ENCODE measurements at regions not wholly inside any gene's neighbourhood (a gene's known extent, or its start where the extent isn't known, plus 50 kb on each side); places are given as distances from the start of the nearest gene placed in this dataset.
"Not testable (repeated sequence)": the region's sequence is repeated elsewhere in the genome, so short reads cannot be mapped to it uniquely, and the experiment has no call there.

DNA sequence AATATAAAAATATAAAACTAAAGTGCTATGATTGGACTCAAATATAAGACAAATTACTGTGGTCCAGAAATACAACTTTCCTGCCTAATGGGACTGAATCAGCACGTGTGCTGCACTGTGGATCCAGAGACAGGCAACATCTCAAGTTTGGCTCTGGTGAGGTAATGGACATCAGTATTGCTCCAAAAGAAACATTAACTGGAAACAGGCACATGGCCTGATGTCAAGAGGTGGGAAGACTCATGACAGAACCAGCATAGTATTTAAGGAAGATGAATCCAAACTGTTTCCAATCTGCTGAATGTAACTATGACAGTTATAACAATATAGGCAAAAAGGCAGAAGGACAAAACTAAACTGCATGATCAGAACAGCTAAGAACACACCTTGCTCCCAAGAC is 354.6 kb downstream of the FSIP2 start:
- peak; percentile 35 for DNase-seq

DNA sequence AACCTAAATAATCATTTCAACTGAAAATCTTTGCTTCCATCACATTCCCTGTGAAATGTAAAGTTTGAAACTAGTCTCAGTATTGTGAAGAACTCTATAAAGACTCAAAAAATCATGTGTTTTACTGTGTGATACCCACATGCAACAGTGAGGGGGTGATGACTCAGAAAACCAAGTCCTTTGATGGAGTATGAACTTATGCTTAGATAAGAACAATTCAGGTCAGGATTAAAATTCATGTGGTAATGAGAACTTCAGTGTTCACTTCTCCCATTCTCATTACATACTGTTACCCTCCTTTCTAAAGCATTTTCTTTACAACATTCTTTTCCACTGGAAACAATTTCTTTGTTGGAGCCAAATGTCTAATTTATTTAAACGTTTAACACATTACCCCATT is 360.2 kb downstream of the FSIP2 start:
- no peak for DNase-seq

DNA sequence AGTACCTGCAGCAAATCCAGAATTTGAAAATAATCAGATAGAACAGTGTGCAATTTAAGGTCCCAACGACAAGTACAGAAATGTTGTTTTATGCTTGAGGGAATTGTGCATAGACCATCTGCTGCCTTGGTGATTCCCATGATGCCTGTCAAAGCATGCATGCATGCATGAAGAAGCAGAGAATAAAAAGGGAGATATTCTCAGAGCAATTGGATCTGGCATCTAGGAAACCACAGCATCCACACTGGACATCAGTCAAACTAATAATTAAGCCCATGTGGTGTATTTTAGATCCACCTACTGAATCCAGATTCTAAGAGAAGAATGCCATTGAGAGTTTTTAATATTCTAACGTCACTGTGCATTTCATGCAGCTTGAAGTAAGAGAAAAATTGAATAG is 361.2 kb downstream of the FSIP2 start:
- DNase-seq: no peak

GRCh38 chr2:186100636-186101035 is 362.0 kb downstream of the FSIP2 start:
- no peak for DNase-seq

DNA sequence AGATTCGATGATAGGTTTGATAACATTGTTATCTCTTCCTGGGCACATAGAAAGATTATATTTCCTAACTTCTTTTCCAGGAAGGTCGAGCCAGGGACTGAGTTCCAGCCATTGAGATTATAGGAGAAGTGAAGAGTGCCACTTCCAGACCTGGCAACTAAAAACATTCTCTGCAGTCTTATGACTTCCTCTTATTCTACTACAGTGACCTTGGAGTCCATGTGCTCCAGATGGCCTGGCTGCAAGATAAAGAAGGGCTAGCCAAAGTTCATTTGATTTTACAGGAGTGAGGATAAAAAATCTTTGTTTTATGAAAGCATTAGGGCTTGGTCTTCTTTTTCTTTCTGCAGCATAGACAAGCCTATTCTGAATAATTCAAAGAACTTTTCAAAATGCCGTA is 363.0 kb downstream of the FSIP2 start:
- DNase-seq: peak; percentile 34

DNA sequence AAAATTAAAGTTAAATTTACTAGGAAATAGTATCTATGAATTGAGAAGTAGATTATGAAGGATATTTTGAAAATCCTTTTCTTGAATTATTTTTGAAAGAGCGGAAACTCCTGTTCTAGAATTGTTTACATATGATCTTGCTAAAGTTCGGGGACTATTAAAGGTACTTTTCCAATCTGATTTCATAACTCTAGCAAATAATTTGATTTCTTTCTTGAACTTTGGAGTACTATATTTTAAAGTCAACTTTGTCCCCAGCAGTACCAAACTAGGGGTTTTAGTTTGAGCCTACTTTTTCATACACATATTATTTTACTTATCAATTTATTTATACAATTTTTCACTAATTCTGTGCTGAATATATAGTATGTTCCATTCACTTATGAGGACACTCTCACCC is 364.7 kb downstream of the FSIP2 start:
- DNase-seq: no peak

GRCh38 chr2:186105016-186105724 is 366.6 kb downstream of the FSIP2 start:
- no peak for DNase-seq

- no peak for DNase-seq
These were observed 369.9 kb downstream of the FSIP2 start for GRCh38 chr2:186108470-186108869.

DNA sequence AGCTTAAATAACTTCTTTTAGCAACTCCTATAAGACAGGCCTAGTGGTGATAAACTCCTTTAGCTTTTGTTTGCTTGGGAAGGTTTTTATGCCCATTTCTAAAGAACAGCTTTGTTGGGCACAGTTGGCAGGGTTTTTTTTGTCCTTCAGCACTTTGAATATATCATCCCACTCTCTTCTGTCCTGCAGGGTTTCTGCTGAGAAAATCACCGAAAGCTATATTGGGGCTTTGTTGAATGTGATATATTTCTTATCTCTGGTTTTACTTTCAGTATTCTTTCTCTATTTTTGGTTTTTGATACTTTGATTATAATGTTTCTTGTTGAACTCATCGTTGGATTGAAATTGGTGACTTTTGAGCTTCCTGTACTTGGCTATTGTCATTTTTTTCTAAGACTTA is 372.8 kb upstream of the ZC3H15 start:
- no peak for DNase-seq

DNA sequence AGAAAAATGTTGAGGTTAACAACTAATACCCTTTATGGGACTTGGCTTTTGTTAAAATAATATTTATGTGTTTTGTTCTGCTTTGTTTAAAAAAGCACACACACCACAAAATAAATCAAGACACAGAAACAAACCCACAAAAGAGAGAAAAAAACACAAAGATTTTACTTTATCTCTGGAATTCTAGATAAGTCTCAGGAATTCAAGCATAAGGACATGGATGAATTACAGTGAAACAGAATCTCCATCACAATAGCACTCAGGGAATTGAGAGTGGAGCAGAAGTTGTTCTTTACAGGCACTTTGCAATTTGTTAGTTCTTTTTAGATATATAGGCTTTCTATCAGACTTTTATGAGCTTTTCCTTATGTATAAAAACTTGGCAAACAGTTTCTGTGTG is 360.9 kb upstream of the ZC3H15 start:
- no peak for DNase-seq

GRCh38 chr2:186125625-186126024 is 360.4 kb upstream of the ZC3H15 start:
- DNase-seq: no peak

DNA sequence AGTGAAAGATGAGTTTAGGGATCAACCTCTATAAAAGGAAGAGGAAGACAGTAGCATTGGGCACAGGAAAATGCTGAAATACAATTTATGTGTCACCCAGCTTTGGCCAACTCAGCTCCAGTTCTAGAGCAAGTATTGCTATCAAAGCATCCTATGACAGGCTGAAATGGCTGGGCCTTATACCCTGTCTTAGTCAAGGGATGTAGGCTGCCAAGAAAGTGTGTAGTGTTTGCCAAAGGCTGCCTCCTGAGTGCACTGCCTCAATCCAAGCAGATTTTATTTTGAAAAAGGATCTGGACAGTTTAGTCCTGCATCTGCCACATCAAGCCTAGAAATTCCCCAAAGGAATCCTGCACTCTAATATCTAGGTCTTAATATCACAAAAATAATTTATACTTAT is 359.9 kb upstream of the ZC3H15 start:
- DNase-seq: no peak

GRCh38 chr2:186129767-186130581 is 356.1 kb upstream of the ZC3H15 start:
- no peak for DNase-seq

- no peak for DNase-seq
These were observed 355.1 kb upstream of the ZC3H15 start for GRCh38 chr2:186130748-186131641.

DNA sequence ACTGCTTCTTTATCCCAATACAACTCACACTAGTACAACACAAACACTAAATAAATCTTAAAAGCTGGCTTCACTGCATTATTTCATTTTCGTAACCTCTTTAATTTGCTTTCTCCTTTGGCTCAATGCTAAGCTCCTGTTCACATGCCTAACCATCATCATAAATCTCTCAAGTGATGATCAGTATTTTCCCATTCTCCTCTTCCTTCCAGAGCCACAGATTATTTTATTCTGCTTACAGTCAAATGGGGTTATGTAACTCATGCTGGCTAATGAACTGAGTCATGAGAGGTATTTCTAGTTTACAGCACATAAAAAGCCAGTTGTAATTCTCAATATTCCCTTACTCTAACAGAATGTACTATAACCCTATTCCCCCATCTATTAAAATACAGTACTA is 350.4 kb upstream of the ZC3H15 start:
- DNase-seq: no peak

- DNase-seq: no peak
These were observed 349.2 kb upstream of the ZC3H15 start for GRCh38 chr2:186136860-186137259.

DNA sequence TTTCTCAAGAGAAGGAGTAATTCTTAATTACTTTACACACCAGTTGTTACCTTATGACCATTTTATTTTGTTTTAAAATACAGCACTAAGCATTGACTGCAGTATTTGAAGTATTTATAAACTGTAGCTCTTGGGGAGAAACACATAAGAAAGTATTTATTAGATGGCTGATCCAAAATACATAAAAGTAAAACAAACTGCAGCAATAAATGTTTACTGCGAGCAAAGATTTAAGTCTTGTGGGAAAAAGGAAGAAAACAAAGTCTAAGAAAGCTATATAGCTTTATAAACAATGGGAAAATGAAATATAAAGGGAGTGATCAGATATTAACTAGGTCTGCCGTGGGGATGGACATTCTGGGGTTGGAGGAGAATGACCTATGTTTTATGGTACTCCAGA is 347.2 kb upstream of the ZC3H15 start:
- DNase-seq: no peak

- no peak for DNase-seq
These were observed 327.0 kb upstream of the ZC3H15 start for GRCh38 chr2:186159101-186159500.

GRCh38 chr2:186164325-186164724 is 321.7 kb upstream of the ZC3H15 start:
- DNase-seq: no peak

GRCh38 chr2:186170693-186171092 is 315.4 kb upstream of the ZC3H15 start:
- no peak for DNase-seq

DNA sequence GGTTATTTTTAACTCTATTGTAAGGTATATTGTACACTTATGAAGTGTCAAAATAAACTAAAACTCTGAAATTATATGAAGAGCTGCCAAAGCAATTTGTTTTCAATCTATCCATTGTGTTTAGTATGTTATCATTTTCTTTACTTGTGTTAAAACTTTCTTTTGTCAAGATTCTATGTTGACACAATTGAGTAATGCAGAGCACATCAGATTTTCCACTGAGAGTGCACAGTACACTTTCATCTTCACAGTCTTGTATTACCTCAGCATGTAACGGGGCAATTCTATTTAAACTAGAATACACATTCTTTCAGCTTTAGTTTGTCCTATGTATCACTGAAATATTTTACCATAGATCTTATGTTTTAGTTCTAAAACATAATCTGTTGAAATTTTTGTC is 304.4 kb upstream of the ZC3H15 start:
- no peak for DNase-seq

DNA sequence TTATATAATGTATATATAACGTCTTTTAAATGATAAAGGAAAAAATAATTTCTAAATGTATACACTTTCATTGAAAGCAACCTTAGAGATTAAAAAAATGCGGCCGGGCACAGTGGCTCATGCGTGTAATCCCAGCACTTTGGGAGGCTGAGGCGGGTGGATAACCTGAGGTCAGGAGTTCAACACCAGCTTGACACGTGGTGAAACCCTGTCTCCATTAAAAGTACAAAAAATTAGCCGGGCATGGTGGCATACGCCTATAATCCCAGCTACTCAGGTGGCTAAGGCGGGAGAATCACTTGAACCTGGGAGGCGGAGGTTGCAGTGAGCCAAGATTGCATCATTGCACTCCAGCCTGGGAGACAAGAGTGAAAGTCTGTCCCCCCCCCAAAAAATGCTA is 303.7 kb upstream of the ZC3H15 start:
- not testable (repeated sequence) for DNase-seq

- no peak for DNase-seq
These were observed 302.7 kb upstream of the ZC3H15 start for GRCh38 chr2:186183406-186183805.

GRCh38 chr2:186187854-186188253 is 298.2 kb upstream of the ZC3H15 start:
- no peak for DNase-seq

Data from femur (tissue), 1 donor.